ENCODE measurements at regions not wholly inside any gene's neighbourhood (a gene's known extent, or its start where the extent isn't known, plus 50 kb on each side); places are given as distances from the start of the nearest gene placed in this dataset.

DNA sequence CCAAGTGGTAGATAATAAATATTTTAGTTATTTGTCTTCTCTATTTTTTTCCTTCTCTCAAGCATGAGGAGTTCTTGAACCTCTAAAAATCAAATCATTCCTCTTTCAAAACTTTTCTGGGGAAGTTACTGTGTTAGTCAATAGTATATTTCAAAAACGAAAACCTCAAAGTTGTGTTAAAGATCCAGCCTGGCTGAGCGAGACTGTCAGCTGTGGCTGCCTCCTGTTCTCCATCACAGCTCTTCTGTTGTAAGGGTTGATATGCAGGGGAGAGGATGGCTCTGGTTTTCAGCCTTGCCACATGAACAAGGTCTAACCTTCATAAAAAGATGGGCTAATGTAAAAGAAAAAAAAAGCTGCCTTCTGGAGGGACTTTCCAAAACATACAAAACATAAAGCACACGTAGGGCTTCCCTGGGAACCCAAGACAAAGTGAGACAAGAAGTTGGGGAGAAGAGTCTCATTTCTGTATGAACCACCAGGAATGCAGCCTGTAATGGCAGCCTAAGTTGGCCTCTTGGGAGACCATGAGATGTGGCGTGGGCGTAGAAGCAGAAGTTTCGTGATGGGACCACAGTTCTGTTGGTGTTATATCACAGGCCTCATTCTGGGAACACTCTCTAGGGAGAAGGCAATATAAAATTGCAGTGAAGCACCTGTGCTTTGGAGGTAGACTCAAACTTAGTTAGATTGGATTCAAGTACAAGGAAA is 77.9 kb upstream of the FHIP2A start:
- POLR2A ChIA-PET, result interaction anchor here (0.6 kb wide), 1 partner anchor 203 kb away, joined by 5 read pairs; no protein-coding TSS in a partner anchor
- no peak overlapping the region for H3K4me3 Mint-ChIP-seq (ENCODE audit: unreplicated experiment)
- no peaks in the 10 kb centered on the region for H3K4me1 Mint-ChIP-seq (ENCODE audit: insufficient read depth, unreplicated experiment)
- H3K27me3 Mint-ChIP-seq (ENCODE audit: insufficient read depth, unreplicated experiment), result no peaks in the 10 kb centered on the region
- no peaks in the 10 kb centered on the region for H3K36me3 Mint-ChIP-seq (ENCODE audit: insufficient read depth, unreplicated experiment)
- H3K9me3 Mint-ChIP-seq (ENCODE audit: unreplicated experiment), result no peaks in the 10 kb centered on the region
- no peak for TF ChIP-seq CTCF (IDR thresholded peaks at IDR 0.05; ENCODE audit: unreplicated experiment)
- no peak overlapping the region for H3K27ac Mint-ChIP-seq (ENCODE audit: low read depth, unreplicated experiment)
- intact Hi-C loops (cut with micrococcal nuclease), result no loop called here
- CTCF ChIA-PET, result no interaction called here
- DNase-seq (ENCODE audit: unreplicated experiment), result no peak
- BruUV-seq (replicated peaks), result no TSS peak

GRCh38 chr10:114746531-114746930 is 75.0 kb upstream of the FHIP2A start:
- TF ChIP-seq CTCF (IDR thresholded peaks at IDR 0.05; ENCODE audit: unreplicated experiment), result no peak
- Mint-ChIP-seq H3K4me1 (ENCODE audit: insufficient read depth, unreplicated experiment) (no peaks in the 10 kb centered on the region), H3K4me3 (ENCODE audit: unreplicated experiment) (no peak overlapping the region), H3K9me3 (ENCODE audit: unreplicated experiment) (no peaks in the 10 kb centered on the region), H3K27me3 (ENCODE audit: insufficient read depth, unreplicated experiment) (no peaks in the 10 kb centered on the region), H3K27ac (ENCODE audit: low read depth, unreplicated experiment) (no peak overlapping the region), H3K36me3 (ENCODE audit: insufficient read depth, unreplicated experiment) (no peaks in the 10 kb centered on the region)
- POLR2A ChIA-PET, result no interaction called here
- intact Hi-C loops (cut with micrococcal nuclease), result no loop called here
- CTCF ChIA-PET, result interaction anchor here (0.6 kb wide), 1 partner anchor 196 kb away, joined by 3 read pairs; no protein-coding TSS in a partner anchor
- BruUV-seq (replicated peaks), result no TSS peak
- no peak for DNase-seq (ENCODE audit: unreplicated experiment)

DNA sequence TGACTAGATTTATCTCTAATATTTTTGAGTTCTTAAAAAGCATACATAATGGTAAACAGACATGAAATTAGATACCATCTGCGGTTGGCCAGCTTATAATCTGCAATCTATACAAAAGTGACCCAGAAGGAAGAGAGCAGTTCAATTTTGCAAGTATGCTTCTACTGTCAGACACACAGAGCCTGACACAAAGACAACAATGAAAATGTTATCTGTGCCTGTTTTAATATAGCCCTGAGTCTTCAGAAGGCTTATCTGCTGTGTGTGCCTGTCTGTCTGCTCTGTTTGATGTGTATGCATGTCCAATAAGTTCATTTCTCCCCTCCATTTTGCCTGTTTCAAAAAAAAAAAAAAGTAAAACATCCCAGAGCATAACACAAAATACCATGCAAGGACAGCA is 73.3 kb upstream of the FHIP2A start:
- no peak for TF ChIP-seq CTCF (IDR thresholded peaks at IDR 0.05; ENCODE audit: unreplicated experiment)
- Mint-ChIP-seq H3K27ac (ENCODE audit: low read depth, unreplicated experiment) (no peak overlapping the region), H3K4me1 (ENCODE audit: insufficient read depth, unreplicated experiment) (peaks cover 6% of the 10 kb centered on the region), H3K4me3 (ENCODE audit: unreplicated experiment) (no peak overlapping the region), H3K36me3 (ENCODE audit: insufficient read depth, unreplicated experiment) (peaks cover 8% of the 10 kb centered on the region), H3K27me3 (ENCODE audit: insufficient read depth, unreplicated experiment) (no peaks in the 10 kb centered on the region), H3K9me3 (ENCODE audit: unreplicated experiment) (peaks cover 6% of the 10 kb centered on the region)
- CTCF ChIA-PET, result interaction anchor here (0.6 to 1.0 kb wide), 3 partner anchors 19 to 285 kb away, joined by 3 to 4 read pairs (median 3); no protein-coding TSS in a partner anchor
- intact Hi-C loops (cut with micrococcal nuclease), result no loop called here
- POLR2A ChIA-PET, result interaction anchor here (0.5 to 1.3 kb wide), 3 partner anchors 11 to 222 kb away, joined by 3 to 7 read pairs (median 4); no protein-coding TSS in a partner anchor
- no peak for DNase-seq (ENCODE audit: unreplicated experiment)
- no TSS peak for BruUV-seq (replicated peaks)

GRCh38 chr10:114749014-114749413 is 72.6 kb upstream of the FHIP2A start:
- peaks cover 6% of the 10 kb centered on the region for H3K9me3 Mint-ChIP-seq (ENCODE audit: unreplicated experiment)
- intact Hi-C loops (cut with micrococcal nuclease), result no loop called here

More at GRCh38 chr10:114749014-114749413, 72.6 kb upstream of the FHIP2A start:
- Mint-ChIP-seq H3K27ac (ENCODE audit: low read depth, unreplicated experiment) (no peak overlapping the region), H3K4me1 (ENCODE audit: insufficient read depth, unreplicated experiment) (peaks cover 6% of the 10 kb centered on the region), H3K36me3 (ENCODE audit: insufficient read depth, unreplicated experiment) (peaks cover 8% of the 10 kb centered on the region), H3K27me3 (ENCODE audit: insufficient read depth, unreplicated experiment) (no peaks in the 10 kb centered on the region), H3K4me3 (ENCODE audit: unreplicated experiment) (no peak overlapping the region)
- CTCF ChIA-PET, result interaction anchor here (0.6 to 1.6 kb wide), 7 partner anchors 10 to 284 kb away, joined by 3 to 6 read pairs (median 3); partner anchors contain the start of gene FHIP2A
- POLR2A ChIA-PET, result interaction anchor here (0.6 to 1.3 kb wide), 3 partner anchors 10 to 24 kb away, joined by 3 to 7 read pairs (median 3); no protein-coding TSS in a partner anchor
- BruUV-seq (replicated peaks), result no TSS peak
- no peak for DNase-seq (ENCODE audit: unreplicated experiment)
- TF ChIP-seq CTCF (IDR thresholded peaks at IDR 0.05; ENCODE audit: unreplicated experiment), result no peak

Measured in MCF 10A (cell line).